ENCODE measurements at regions not wholly inside any gene's neighbourhood (a gene's known extent, or its start where the extent isn't known, plus 50 kb on each side); places are given as distances from the start of the nearest gene placed in this dataset.
"Not testable (repeated sequence)": the region's sequence is repeated elsewhere in the genome, so short reads cannot be mapped to it uniquely, and the experiment has no call there.

DNA sequence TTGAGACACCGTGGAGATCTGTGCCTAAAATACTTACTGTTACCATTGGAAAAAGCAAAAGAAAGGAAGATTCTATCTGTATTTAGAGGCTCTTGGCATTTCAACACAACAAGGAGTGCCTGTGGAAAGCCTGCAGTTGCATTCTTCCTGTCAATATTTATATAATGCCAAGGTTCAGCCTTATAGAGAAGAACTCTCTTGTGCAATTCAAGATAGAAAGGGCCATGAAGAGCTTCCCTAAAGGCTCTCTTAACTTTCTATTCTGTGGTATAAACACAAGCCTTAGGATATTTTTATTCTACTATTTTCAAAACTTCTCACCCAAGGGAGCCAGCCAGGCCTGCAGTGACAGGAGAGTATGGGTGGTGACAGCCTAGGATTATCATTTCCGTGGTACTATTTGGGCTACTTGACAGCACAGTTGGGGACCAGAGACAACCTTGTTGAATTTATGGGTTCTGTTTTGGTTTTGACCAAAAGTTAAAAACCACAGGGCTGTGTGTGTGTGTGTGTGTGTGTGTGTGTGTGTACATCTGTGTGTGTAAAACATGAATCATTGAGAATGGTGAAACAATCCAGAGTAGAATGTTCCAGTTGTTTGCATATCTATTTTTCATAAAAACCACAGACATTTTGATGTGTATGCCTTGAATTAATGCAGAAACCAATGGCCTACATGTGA lies 700.9 kb upstream of the SLC35B3 start:
- DNase-seq: no peak

DNA sequence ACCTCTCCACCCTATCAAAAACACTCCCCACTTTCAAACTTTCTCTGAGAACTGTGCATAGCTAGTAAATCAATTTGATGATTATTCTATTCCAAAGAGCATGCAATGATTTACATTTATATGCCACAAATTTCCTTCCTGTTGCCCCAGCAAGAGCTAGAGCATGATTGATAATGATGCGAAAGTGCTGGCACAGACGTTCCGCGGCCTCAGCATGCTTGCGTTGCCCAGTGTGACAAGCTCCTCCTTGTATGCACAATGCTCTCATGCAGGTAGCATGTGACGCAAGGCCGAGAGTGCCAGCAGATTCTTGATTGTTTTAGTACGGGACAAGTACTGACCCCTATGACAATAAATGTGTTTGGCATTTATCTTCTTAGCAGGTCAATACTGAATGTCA lies 696.3 kb upstream of the SLC35B3 start:
- DNase-seq: no peak

DNA sequence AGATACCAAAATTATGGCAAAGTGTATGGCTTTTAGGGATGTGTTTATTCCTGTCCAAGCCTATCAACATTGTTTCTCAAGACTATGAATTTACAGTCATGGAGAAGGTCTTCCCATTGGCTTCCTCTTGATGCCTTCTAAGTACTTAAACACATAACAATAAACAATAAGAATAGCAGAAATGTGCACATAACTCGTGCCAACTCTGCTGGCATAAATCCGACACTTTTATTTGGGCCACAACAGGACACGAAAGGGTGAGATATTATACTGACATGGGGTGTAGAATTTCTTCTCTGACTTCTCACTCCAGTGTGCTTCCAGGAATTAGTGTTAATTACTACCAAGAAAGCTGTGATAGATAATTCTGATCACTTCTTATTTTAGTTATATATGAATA lies 695.9 kb upstream of the SLC35B3 start:
- DNase-seq: no peak

DNA sequence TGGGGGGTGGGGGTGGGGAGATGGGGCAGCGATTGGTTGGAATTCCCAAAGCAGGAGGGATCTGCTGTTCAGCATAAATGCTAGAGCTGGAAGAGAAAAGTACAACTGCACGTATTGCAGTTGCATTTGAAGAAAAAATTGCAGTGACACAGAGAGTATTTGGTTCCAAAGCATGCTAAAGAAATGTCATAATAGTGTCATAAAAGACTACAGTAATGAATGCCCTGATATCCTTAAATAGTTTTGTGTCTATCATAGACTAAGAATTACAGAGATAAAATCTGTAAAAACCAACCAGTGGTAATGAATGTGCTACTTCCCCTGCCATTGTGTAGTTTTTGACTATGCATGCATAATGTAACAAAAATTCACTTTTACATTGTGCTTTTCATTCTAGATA lies 693.6 kb upstream of the SLC35B3 start:
- no peak for DNase-seq

DNA sequence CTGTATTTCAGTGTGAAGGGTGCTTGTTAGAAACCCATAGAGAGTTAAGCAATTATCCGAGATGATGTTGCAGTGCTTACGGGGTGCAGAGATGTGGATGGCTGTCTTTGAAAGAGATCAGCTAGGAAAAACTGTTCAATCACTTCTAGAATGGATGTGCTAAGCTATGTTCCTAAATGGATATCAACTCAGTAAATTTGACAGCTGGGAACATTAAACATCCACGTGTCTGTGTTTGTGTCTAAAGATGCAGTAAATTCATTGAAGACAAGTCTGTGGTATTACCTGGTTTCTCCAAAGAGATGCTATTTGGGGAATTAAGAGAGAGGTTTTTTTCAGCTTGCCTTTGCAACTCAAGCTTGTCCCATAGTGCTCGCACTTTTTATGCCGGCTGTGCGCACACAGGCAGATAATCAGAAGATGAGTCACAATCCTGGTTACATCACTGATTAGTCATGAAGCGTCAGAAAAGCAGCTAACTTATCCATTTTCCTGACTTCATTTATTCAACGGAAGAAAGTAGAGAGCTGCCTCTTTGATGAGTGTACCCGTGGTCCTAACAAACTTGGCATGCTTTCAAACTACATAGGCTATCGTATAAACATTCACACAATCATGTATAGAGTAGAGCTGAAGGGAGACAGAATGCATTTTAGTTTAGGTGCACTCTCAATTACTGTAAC lies 691.7 kb upstream of the SLC35B3 start:
- no peak for DNase-seq

DNA sequence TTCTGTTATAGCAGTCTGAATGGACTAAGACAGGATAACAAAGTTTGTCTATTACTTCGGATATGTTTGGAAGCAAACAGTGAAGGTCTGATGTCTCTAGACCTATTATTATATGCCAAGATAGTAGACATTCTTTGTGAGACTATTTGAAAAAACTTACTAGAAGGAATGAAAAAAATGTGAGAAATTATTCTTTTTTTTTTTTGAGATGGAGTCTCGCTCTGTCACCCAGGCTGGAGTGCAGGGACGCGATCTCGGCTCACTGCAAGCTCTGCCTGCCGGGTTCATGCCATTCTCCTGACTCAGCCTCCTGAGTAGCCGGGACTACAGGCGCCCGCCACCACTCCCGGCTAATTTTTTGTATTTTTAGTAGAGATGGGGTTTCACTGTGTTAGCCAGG lies 690.7 kb upstream of the SLC35B3 start:
- DNase-seq: not testable (repeated sequence)

DNA sequence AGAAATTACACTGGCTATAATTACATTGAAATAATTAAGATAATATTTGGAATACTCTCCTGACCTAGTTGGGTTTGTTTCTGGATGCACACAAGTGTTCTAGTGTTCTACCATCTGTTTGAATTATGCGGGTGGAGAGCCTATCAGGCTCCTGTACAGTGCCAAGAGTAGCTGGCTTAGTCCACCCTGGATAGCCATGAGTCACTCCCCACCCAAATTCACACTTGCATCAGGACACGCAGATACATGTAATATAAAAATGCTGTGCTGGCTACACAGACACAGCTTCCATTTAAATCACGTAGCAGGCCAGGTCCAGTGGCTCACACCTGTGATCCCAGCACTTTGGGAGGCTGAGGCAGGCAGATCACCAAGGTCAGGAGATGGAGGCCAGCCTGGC lies 686.2 kb upstream of the SLC35B3 start:
- no peak for DNase-seq

DNA sequence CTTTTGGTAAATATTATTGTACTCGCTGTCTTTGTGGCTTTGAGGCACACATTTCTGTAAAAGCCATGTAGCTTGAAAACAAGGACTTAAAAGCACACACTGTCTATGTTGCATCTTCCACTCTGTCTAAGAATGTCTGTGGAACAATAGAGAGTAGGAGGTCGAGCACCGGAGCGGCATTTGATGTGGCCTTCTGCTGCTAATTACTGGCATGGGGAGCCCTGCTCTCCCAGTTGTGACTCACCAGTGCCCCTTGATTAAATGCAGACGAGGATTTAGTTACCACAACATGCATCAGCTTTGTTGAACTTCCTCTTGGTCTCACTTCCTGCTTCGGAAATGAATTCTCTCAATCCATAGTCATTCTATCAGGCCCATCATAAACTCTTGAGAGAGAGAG lies 680.7 kb upstream of the SLC35B3 start:
- peak; percentile 85 for DNase-seq

DNA sequence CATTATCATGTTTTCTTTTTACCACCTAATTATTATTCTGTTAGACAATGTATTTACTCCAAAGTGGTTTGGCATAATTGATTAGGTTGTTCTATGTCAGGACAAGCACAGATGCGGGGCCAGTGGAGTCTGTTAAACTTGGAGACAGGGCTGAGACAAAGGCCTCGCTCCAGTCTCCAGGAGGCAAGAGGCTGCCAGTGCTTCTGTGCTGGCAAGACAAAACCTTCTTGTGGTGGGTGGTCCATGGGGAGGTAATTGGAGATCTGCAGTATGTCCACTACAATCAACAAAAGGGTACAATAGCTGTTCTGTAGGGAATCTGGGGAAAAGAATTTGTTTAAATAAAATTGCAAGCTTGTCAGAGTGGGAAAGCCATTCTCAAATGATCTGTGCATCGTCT lies 677.2 kb upstream of the SLC35B3 start:
- DNase-seq: peak; percentile 62

DNA sequence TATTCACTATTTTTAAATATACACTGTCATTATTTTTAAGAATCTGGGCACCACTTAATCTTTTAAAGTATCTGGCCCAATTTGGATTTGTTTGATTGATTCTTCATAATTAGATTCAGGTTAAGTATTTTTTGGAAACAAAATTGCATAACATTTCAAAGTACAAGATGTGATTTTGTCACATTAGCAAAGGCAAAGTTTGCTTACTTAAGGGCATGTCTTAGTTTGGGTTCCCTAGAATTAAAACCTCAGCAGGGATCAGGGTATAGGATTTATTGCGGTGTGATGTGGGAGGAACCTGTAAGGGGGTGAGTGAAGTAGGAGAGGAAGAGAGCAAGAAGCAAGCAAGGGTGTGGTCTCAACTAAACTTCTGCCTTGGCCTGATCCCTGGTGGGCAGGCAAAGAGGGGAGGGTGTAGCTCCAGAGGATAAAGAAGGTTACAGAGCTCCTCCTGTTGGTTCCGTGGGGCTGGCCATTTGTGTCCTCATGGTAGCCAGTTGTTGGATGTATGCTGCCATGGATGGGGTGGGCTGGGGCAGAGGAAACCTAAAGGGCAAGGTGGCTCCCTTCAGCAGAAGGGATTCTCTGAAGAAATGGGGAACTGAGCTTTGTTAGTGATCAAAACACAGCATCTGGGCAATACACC lies 668.7 kb upstream of the SLC35B3 start:
- no peak for DNase-seq

DNA sequence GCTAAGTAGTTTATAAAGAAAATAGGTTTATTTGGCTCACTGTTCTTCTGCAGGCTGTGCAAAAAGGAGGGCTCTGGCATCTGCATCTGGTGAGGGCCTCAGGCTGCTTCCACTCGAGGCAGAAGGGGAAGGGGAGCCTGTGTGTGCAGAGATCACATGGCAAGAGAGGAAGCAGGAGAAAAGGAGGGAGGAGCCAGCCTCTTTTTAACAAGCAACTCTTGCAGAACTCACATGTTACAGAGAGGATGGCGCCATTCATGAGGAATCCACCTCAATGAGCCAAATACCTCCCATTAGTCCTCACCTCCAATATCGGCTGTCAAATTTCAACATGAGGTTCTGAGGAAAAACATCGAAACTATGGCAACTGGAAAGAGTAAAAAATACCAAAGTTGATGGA lies 666.6 kb upstream of the SLC35B3 start:
- no peak for DNase-seq

DNA sequence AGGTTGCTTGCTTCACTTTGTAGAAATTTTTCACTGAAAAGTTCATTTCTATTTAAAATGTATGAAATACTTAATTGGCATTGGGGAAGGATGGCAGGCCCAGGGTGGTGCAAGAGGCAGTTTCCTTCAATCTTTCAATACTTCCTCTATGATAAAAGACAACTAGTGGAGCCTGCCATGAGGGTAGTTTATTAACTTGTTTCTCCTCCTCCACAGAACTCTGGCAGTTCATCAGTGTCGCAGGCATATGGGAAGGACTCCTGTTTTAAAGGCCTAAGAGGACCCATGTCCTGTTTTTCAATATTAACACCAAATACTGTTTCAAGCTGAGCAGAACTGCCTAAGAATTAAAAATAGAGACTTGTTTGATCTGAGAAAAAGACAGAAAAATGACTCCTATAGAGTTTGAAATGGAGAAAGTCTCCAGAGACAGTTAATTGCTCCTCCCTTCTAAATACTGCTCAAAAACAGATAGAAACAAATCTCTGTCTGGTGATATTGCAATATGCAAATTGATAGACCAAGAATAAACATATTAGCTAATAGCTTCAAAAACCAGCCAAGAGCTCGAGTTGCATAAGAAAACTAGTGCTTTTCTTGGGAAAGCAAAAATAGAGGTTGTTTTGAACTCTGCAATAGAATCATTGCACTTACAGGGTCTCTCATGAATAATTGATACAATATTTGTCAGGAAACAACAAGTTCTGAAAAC lies 665.7 kb upstream of the SLC35B3 start:
- DNase-seq: no peak

DNA sequence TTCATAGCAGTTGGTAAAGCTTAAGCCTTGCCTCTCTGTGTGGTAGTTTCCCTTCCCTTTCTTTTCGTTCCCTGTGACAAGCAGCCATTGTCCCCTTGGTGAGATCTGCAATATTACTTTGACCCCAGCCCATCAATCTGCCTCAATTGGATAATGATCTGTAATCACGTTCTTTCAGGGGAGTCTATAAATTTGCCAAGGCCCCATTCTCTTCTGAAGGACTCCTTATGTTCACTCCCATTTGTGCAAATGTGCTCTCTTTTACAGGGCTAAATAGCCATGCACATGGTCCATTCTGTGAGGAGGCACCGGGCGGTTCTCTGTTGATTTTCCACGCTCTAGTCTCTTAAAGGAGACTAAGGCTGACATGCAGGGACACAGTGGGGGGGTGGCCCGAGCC lies 660.4 kb upstream of the SLC35B3 start:
- DNase-seq: no peak

DNA sequence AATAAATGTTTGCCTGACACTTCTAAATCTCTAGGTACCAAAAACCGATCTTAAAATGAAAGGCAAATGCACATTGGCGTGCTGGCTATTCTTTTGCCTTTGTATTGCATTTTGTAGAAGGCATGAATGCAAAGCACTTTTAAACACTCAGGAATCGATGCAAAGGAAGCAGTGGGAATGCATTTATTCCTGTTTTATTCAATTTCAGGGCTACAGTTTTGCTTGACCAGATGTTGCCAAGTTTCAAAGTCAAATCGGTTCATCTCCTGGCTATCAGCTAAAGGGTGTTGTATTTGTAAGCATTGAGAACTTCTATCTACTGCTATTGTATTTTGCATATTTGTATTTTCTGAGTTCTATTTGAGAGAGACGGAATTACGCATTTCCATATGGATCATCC lies 659.8 kb upstream of the SLC35B3 start:
- DNase-seq: no peak

DNA sequence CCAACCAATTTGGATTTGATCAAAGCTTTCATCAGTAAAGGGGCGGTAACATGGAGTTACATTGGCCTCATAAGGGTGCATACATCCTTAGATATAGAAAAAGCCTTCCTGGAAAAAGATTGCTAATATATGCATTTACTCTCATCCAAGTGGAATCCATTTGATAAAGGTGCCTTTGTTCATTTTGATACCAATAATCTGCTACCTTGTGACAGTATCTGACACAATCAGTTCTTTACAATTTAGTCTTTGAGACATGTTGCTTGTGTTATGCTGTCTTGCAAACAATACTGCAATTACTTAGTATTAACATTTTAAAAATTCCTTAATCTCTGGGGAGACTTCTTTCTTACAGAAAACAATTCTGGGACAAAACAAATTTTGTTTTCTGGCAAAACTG lies 654.4 kb upstream of the SLC35B3 start:
- DNase-seq: no peak

DNA sequence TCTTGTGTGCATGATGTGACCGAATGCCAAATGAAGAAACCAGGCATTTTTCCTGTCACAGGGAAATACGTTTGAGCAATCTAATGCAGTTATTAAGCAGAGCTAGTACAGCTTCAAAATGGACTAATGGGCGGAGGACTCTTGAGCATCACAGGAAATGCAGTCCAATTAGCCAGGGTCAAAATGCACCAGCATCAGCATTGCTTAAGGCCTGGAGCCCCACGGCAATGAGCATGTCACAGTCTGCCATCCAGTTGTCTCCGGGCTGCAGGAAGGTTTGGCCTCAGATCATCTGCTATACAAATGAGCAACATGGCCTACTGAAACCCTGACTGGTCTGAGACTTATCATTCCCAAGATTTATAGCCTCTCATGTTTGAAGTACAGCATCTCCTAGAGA lies 652.1 kb upstream of the SLC35B3 start:
- DNase-seq: peak; percentile 58

DNA sequence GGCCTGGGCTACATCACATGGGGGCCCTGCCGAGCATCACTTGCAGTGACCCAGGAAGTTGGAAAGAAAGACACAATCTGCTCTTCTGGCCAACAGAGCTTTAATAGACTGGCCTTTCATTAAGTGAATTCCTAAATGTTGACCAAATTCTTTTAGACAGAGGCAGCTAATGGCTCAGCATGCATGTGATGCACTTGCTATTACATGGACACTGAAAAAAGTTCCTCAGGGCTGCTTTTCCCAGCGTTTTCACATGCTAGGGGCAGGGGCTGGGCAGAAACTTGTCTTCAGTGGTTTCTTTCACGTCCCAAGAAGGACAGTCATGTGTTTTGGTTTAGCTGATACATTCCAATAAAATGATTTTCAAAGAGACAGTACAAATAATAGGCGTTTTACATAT lies 651.0 kb upstream of the SLC35B3 start:
- DNase-seq: peak; percentile 76

DNA sequence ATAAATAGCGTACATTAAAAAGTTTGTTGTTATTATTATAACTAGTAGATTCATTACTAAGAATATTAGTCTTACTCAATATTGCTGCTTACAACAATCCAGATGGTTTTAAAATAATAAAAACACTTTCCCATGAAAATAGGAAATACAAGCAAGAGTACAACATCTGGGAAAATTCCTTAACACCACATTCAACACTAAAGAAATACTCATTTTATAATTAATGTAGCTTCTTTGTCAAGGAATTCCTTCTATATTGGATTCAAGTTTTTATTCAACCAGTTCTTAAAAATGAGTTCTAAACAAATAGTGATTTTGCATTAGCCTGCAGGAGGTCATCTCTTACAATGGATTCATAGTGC lies 650.3 kb upstream of the SLC35B3 start:
- DNase-seq: no peak

DNA sequence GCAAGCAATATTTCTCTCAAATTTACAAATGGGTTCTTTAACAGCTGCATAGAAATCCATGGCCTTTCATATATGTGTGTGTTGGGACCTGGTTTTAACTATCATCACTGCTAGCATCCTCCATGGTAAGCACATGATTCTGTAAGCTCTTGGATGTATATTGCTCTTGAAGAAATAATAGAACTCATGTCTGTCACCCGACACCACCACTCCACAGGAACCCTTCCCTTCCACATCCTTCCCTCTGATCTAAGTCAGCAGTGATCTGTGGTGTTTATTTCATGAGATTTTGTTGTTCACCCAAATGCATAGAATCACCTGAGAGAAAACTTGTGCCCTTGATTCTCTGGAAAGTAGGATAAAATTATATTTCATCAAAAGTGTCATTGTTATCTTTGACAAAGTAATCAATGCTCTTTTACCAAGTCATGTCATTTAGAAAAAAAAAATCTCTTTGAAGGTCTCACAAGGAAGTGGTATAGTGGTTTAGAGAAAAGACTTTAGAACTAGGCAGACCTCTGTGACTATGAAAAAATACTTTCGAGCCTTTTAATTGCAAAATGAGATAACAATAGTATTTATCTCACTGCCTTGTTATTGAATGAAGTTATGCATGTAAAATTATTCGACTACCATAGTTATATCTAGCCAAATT lies 649.8 kb upstream of the SLC35B3 start:
- DNase-seq: no peak

DNA sequence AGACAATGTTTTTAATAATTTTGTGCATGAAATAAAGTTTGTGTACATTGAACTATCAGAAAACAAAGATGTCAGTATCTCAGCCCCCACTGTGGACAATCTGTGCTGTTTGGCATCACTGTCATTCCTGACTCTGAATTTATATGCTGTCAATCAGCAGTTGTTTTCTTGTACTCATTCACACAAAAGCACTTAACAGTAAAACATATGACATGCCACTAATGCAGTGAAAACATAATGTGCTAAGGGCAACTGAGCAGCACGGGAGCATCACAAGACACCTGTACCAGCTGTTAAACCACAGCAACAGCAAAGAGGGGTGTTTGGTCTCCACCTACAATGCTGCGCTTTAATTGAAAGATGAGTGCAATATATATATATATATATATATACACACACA lies 647.8 kb upstream of the SLC35B3 start:
- DNase-seq: no peak

DNA sequence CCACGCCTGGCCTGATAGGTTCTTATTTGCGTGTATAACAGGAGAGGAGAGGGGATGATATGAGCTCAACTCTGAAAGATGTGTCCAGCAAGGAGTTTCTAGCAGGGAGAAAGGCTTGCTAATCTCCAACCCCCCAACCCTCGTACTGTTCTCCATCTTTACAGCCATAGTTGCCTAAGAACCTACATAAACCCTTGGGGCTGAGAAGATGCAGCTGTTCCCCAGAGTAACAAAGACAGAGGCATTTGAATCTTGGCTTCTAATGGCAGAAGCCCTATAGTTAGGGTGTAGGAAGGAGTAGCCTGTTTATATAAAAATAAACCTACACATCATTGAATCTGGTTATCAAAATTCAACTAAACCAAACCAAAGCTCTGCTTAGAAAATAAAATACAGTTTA lies 631.4 kb upstream of the SLC35B3 start:
- no peak for DNase-seq

DNA sequence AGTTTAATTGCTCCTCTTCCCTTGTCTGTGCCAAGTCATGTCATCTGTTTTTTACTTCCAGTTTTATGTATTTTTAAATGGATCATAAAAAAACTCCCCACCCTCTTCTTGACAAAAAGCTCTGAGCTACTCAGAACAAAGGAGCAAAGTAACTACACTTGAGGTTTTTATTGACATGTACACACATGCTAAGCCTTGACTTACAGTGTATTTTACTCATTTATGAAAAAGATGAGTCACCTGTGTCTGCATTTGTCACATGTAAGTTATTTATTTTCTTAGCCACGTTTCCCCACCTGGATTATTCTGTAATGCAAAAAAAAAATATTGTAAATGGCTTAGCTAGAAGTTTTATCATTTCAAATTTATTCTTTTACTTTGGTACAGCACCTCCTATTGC lies 628.8 kb upstream of the SLC35B3 start:
- no peak for DNase-seq

DNA sequence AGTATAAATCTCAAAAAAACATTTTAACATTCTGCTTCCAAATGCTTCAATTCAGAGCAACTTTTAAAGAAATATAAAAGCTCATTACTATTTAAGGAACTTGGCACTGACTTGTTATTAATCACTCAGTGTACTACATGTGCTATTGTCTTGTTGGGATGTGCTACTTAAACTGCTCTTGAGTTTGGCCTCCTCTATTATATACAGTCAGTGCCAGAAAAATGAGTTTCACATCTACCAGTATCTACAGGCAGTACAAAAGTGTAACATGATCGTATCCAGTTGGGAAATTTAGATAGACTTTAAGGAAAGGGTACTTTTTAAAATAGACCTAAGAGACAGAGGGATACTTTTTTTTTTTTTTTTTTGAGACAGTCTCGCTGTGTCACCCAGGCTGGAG lies 627.3 kb upstream of the SLC35B3 start:
- DNase-seq: no peak

Data from islet precursor cell (in vitro differentiated cells).